ENCODE measurements at regions not wholly inside any gene's neighbourhood (a gene's known extent, or its start where the extent isn't known, plus 50 kb on each side); places are given as distances from the start of the nearest gene placed in this dataset.

GRCh38 chr5:171528865-171529614 lies 109.6 kb downstream of the FGF18 start:
- no peak overlapping the region for H4K8ac ChIP-seq (ENCODE audit: low read depth, low read length)
- H3K56ac ChIP-seq (ENCODE audit: low read length), result no peak overlapping the region
- no peak overlapping the region for H3K4ac ChIP-seq (ENCODE audit: low read depth, low read length)
- no peaks in the 10 kb centered on the region for H3K27me3 ChIP-seq (ENCODE audit: insufficient read depth, low read length, poor library complexity)
- no peak overlapping the region for H3K27ac ChIP-seq (ENCODE audit: low read depth, low read length)
- H3K79me2 ChIP-seq (ENCODE audit: control insufficient read depth, insufficient read depth, low read length), result no peaks in the 10 kb centered on the region
- no peak overlapping the region for H3K4me2 ChIP-seq (ENCODE audit: low read length)
- H3K79me1 ChIP-seq (ENCODE audit: low read length), result no peaks in the 10 kb centered on the region
- no CpG with 5 or more reads among the region's 19 CpGs for WGBS (ENCODE audit: extremely low coverage, insufficient coverage, low lambda C conversion rate)
- H3K23ac ChIP-seq (ENCODE audit: low read length), result no peak overlapping the region
- no peak overlapping the region for H2BK5ac ChIP-seq (ENCODE audit: low read length)
- H3K4me3 ChIP-seq (ENCODE audit: low read length), result no peak overlapping the region
- H3K36me3 ChIP-seq (ENCODE audit: control insufficient read depth, insufficient read depth, low read length), result no peaks in the 10 kb centered on the region
- no peak overlapping the region for H3K9ac ChIP-seq (ENCODE audit: low read length)
- H3K18ac ChIP-seq (ENCODE audit: low read length), result no peak overlapping the region
- DNase-seq, result no peak
- H4K5ac ChIP-seq (ENCODE audit: low read length), result no peak overlapping the region
- no peaks in the 10 kb centered on the region for H3K4me1 ChIP-seq (ENCODE audit: control insufficient read depth, low read depth, low read length)
- no peak overlapping the region for H2BK120ac ChIP-seq (ENCODE audit: low read depth, low read length)
- no peak overlapping the region for H2AK5ac ChIP-seq (ENCODE audit: low read length)
- no peak overlapping the region for H2BK15ac ChIP-seq (replicated peaks; ENCODE audit: low read depth)

- DNase-seq, result no peak
- Histone ChIP-seq H3K9ac (ENCODE audit: low read length) (no peak overlapping the region), H2BK15ac (replicated peaks; ENCODE audit: low read depth) (no peak overlapping the region), H3K4ac (ENCODE audit: low read depth, low read length) (no peak overlapping the region), H3K79me1 (ENCODE audit: low read length) (no peaks in the 10 kb centered on the region), H3K27ac (ENCODE audit: low read depth, low read length) (no peak overlapping the region), H3K4me1 (ENCODE audit: control insufficient read depth, low read depth, low read length) (no peaks in the 10 kb centered on the region), H2BK120ac (ENCODE audit: low read depth, low read length) (no peak overlapping the region), H3K4me2 (ENCODE audit: low read length) (no peak overlapping the region), H2BK5ac (ENCODE audit: low read length) (no peak overlapping the region), H3K27me3 (ENCODE audit: insufficient read depth, low read length, poor library complexity) (no peaks in the 10 kb centered on the region), H3K56ac (ENCODE audit: low read length) (no peak overlapping the region), H3K36me3 (ENCODE audit: control insufficient read depth, insufficient read depth, low read length) (no peaks in the 10 kb centered on the region), H3K18ac (ENCODE audit: low read length) (no peak overlapping the region), H2AK5ac (ENCODE audit: low read length) (no peak overlapping the region), H4K8ac (ENCODE audit: low read depth, low read length) (no peak overlapping the region), H3K79me2 (ENCODE audit: control insufficient read depth, insufficient read depth, low read length) (no peaks in the 10 kb centered on the region), H4K5ac (ENCODE audit: low read length) (no peak overlapping the region), H3K4me3 (ENCODE audit: low read length) (no peak overlapping the region), H3K23ac (ENCODE audit: low read length) (no peak overlapping the region)
- WGBS (ENCODE audit: extremely low coverage, insufficient coverage, low lambda C conversion rate), result no CpG with 5 or more reads among the region's 3 CpGs
Measured at GRCh38 chr5:171531638-171532037, 112.2 kb downstream of the FGF18 start.

GRCh38 chr5:171533153-171533552 lies 113.7 kb downstream of the FGF18 start:
- Histone ChIP-seq H3K18ac (ENCODE audit: low read length) (no peak overlapping the region), H3K9ac (ENCODE audit: low read length) (no peak overlapping the region), H3K4me2 (ENCODE audit: low read length) (no peak overlapping the region), H3K4ac (ENCODE audit: low read depth, low read length) (no peak overlapping the region), H2AK5ac (ENCODE audit: low read length) (no peak overlapping the region), H3K4me1 (ENCODE audit: control insufficient read depth, low read depth, low read length) (no peaks in the 10 kb centered on the region), H3K4me3 (ENCODE audit: low read length) (no peak overlapping the region), H3K56ac (ENCODE audit: low read length) (no peak overlapping the region), H2BK5ac (ENCODE audit: low read length) (no peak overlapping the region), H3K79me1 (ENCODE audit: low read length) (no peaks in the 10 kb centered on the region), H3K23ac (ENCODE audit: low read length) (no peak overlapping the region), H4K5ac (ENCODE audit: low read length) (no peak overlapping the region), H3K79me2 (ENCODE audit: control insufficient read depth, insufficient read depth, low read length) (no peaks in the 10 kb centered on the region), H2BK15ac (replicated peaks; ENCODE audit: low read depth) (no peak overlapping the region), H3K36me3 (ENCODE audit: control insufficient read depth, insufficient read depth, low read length) (no peaks in the 10 kb centered on the region), H4K8ac (ENCODE audit: low read depth, low read length) (no peak overlapping the region), H2BK120ac (ENCODE audit: low read depth, low read length) (no peak overlapping the region), H3K27ac (ENCODE audit: low read depth, low read length) (no peak overlapping the region), H3K27me3 (ENCODE audit: insufficient read depth, low read length, poor library complexity) (no peaks in the 10 kb centered on the region)
- DNase-seq, result no peak
- WGBS (ENCODE audit: extremely low coverage, insufficient coverage, low lambda C conversion rate), result no CpG with 5 or more reads among the region's 4 CpGs

GRCh38 chr5:171534043-171534895 lies 114.8 kb downstream of the FGF18 start:
- Histone ChIP-seq H3K9ac (ENCODE audit: low read length) (no peak overlapping the region), H4K5ac (ENCODE audit: low read length) (no peak overlapping the region), H3K36me3 (ENCODE audit: control insufficient read depth, insufficient read depth, low read length) (no peaks in the 10 kb centered on the region), H2BK5ac (ENCODE audit: low read length) (no peak overlapping the region), H3K4me2 (ENCODE audit: low read length) (no peak overlapping the region), H2BK15ac (replicated peaks; ENCODE audit: low read depth) (no peak overlapping the region), H3K18ac (ENCODE audit: low read length) (no peak overlapping the region), H3K27me3 (ENCODE audit: insufficient read depth, low read length, poor library complexity) (no peaks in the 10 kb centered on the region), H4K8ac (ENCODE audit: low read depth, low read length) (no peak overlapping the region), H3K27ac (ENCODE audit: low read depth, low read length) (no peak overlapping the region), H3K79me1 (ENCODE audit: low read length) (no peaks in the 10 kb centered on the region), H2AK5ac (ENCODE audit: low read length) (no peak overlapping the region), H3K79me2 (ENCODE audit: control insufficient read depth, insufficient read depth, low read length) (no peaks in the 10 kb centered on the region), H3K4me1 (ENCODE audit: control insufficient read depth, low read depth, low read length) (no peaks in the 10 kb centered on the region), H2BK120ac (ENCODE audit: low read depth, low read length) (no peak overlapping the region), H3K4ac (ENCODE audit: low read depth, low read length) (no peak overlapping the region), H3K56ac (ENCODE audit: low read length) (no peak overlapping the region), H3K4me3 (ENCODE audit: low read length) (no peak overlapping the region), H3K23ac (ENCODE audit: low read length) (no peak overlapping the region)
- WGBS (ENCODE audit: extremely low coverage, insufficient coverage, low lambda C conversion rate), result no CpG with 5 or more reads among the region's 13 CpGs
- DNase-seq, result peak; percentile 46

GRCh38 chr5:171535162-171535561 lies 115.7 kb downstream of the FGF18 start:
- Histone ChIP-seq H4K8ac (ENCODE audit: low read depth, low read length) (no peak overlapping the region), H3K4me1 (ENCODE audit: control insufficient read depth, low read depth, low read length) (no peaks in the 10 kb centered on the region), H2BK5ac (ENCODE audit: low read length) (no peak overlapping the region), H3K36me3 (ENCODE audit: control insufficient read depth, insufficient read depth, low read length) (no peaks in the 10 kb centered on the region), H2BK120ac (ENCODE audit: low read depth, low read length) (no peak overlapping the region), H3K27me3 (ENCODE audit: insufficient read depth, low read length, poor library complexity) (no peaks in the 10 kb centered on the region), H3K27ac (ENCODE audit: low read depth, low read length) (no peak overlapping the region), H3K4me3 (ENCODE audit: low read length) (no peak overlapping the region), H3K4ac (ENCODE audit: low read depth, low read length) (no peak overlapping the region), H3K79me1 (ENCODE audit: low read length) (no peaks in the 10 kb centered on the region), H3K18ac (ENCODE audit: low read length) (no peak overlapping the region), H3K79me2 (ENCODE audit: control insufficient read depth, insufficient read depth, low read length) (no peaks in the 10 kb centered on the region), H2BK15ac (replicated peaks; ENCODE audit: low read depth) (no peak overlapping the region), H3K9ac (ENCODE audit: low read length) (no peak overlapping the region), H3K23ac (ENCODE audit: low read length) (no peak overlapping the region), H2AK5ac (ENCODE audit: low read length) (no peak overlapping the region), H4K5ac (ENCODE audit: low read length) (no peak overlapping the region), H3K56ac (ENCODE audit: low read length) (no peak overlapping the region), H3K4me2 (ENCODE audit: low read length) (no peak overlapping the region)
- WGBS (ENCODE audit: extremely low coverage, insufficient coverage, low lambda C conversion rate), result no CpG with 5 or more reads among the region's 1 CpG
- DNase-seq, result no peak

Data from mesendoderm (in vitro differentiated cells).